GM21367 (cell line): ENCODE measurements at regions not wholly inside any gene's neighbourhood (a gene's known extent, or its start where the extent isn't known, plus 50 kb on each side); places are given as distances from the start of the nearest gene placed in this dataset.
"Not testable (repeated sequence)": the region's sequence is repeated elsewhere in the genome, so short reads cannot be mapped to it uniquely, and the experiment has no call there.

ENCODE experiments used
- ATAC-seq: cut with Tn5 transposase; IDR thresholded peaks from one replicate; pipeline ENCODE4 v1.9.1; 2021; ENCODE audit not compliant: unreplicated experiment

- ATAC-seq: no peak
Measured at GRCh38 chr2:33764551-33764950, 165.5 kb upstream of the FAM98A start.

GRCh38 chr2:33763671-33764310 is 164.7 kb upstream of the FAM98A start:
- ATAC-seq: no peak

GRCh38 chr2:33762636-33763035 is 163.5 kb upstream of the FAM98A start:
- ATAC-seq: no peak

- no peak for ATAC-seq
Measured at GRCh38 chr2:33746208-33746800, 147.2 kb upstream of the FAM98A start.

- no peak for ATAC-seq
Measured at GRCh38 chr2:33735096-33735495, 136.0 kb upstream of the FAM98A start.

GRCh38 chr2:33730804-33731203 is 131.7 kb upstream of the FAM98A start:
- no peak for ATAC-seq

- ATAC-seq: no peak
Measured at GRCh38 chr2:33730193-33730592, 131.1 kb upstream of the FAM98A start.

- ATAC-seq: no peak
Measured at GRCh38 chr2:33729353-33729752, 130.3 kb upstream of the FAM98A start.

GRCh38 chr2:33728106-33728505 is 129.0 kb upstream of the FAM98A start:
- ATAC-seq: no peak

GRCh38 chr2:33727361-33728032 is 128.4 kb upstream of the FAM98A start:
- ATAC-seq: no peak

GRCh38 chr2:33726415-33726814 is 127.3 kb upstream of the FAM98A start:
- no peak for ATAC-seq

GRCh38 chr2:33723329-33723728 is 124.2 kb upstream of the FAM98A start:
- no peak for ATAC-seq

GRCh38 chr2:33719067-33719466 is 120.0 kb upstream of the FAM98A start:
- ATAC-seq: no peak

- no peak for ATAC-seq
Measured at GRCh38 chr2:33712674-33713073, 113.6 kb upstream of the FAM98A start.

- ATAC-seq: no peak
Measured at GRCh38 chr2:33709951-33710350, 110.9 kb upstream of the FAM98A start.

- ATAC-seq: no peak
Measured at GRCh38 chr2:33707312-33707711, 108.2 kb upstream of the FAM98A start.

- no peak for ATAC-seq
Measured at GRCh38 chr2:33706410-33706809, 107.3 kb upstream of the FAM98A start.

- ATAC-seq: no peak
Measured at GRCh38 chr2:33704406-33704855, 105.3 kb upstream of the FAM98A start.

- no peak for ATAC-seq
Measured at GRCh38 chr2:33696234-33696633, 97.1 kb upstream of the FAM98A start.

GRCh38 chr2:33694904-33695303 is 95.8 kb upstream of the FAM98A start:
- no peak for ATAC-seq

- ATAC-seq: not testable (repeated sequence)
Measured at GRCh38 chr2:33690686-33691085, 91.6 kb upstream of the FAM98A start.

- ATAC-seq: no peak
Measured at GRCh38 chr2:33681364-33681757, 82.3 kb upstream of the FAM98A start.
